ENCODE measurements at regions not wholly inside any gene's neighbourhood (a gene's known extent, or its start where the extent isn't known, plus 50 kb on each side); places are given as distances from the start of the nearest gene placed in this dataset.
"Not testable (repeated sequence)": the region's sequence is repeated elsewhere in the genome, so short reads cannot be mapped to it uniquely, and the experiment has no call there.

DNA sequence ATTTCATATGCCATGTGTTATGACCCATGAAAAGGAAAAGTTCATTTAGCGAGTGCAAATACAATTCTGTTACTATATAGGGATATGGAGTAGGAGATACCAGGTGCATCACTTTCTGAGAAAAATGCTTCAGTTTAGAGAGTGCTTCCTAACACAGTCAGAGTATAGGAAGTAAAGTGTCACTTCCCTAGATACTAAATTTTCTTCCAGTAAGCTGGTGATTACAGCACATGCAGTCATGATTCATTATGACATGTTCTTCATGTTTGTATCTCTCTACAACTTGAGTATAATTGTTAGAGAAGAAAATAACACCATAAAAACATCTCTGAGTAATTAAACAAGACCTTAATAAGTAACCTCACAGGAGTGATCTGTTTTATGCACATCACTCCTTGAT, 837.0 kb downstream of the DNAH5 start:
- Histone ChIP-seq H3K4me1 (ENCODE audit: control insufficient read depth in 1 of 2, insufficient read depth in 2 of 2, low read length in 2 of 2) (no peaks in the 10 kb centered on the region), H3K4me3 (replicated peaks in 1 of 2; ENCODE audit: low read depth in 1 of 2, low read length in 2 of 2) (no peak overlapping the region), H4K20me1 (ENCODE audit: insufficient read depth) (no peaks in the 10 kb centered on the region), H3K27ac (ENCODE audit: low read depth, low read length) (no peak overlapping the region), H3K9ac (ENCODE audit: low read length) (no peak overlapping the region), H2AFZ (ENCODE audit: low read depth, low read length, poor library complexity, severe bottlenecking) (no peak overlapping the region), H3K9me2 (ENCODE audit: insufficient read depth) (no peaks in the 10 kb centered on the region), H3K4me2 (ENCODE audit: low read length) (no peak overlapping the region), H3K79me2 (ENCODE audit: insufficient read depth, low read length) (no peaks in the 10 kb centered on the region), H3K9me3 (ENCODE audit: control insufficient read depth in 1 of 2, insufficient read depth in 1 of 2, low read depth in 1 of 2, low read length in 2 of 2) (peaks cover 15 to 25% of the 10 kb centered on the region in 2 experiments; a peak in 2 of 4 replicates), H3K27me3 (ENCODE audit: insufficient read depth, low read length) (no peaks in the 10 kb centered on the region), H3K36me3 (ENCODE audit: control insufficient read depth in 1 of 2, insufficient read depth in 2 of 2, low read length in 2 of 2) (no peaks in the 10 kb centered on the region)
- no TSS peak for BruUV-seq (replicated peaks)
- ChIA-PET CTCF (no interaction called here), RAD21 (ENCODE audit: low non-redundant PET in 1 of 2, low total read pairs in 2 of 2, uncharacterized antibody in 2 of 2, unreplicated experiment in 2 of 2) (no interaction called here), POLR2A (no interaction called here)
- intact Hi-C loops (cut with micrococcal nuclease) = no loop called here
- TF ChIP-seq SRF (IDR thresholded peaks at IDR 0.05; ENCODE audit: low read depth) = no peak
- DNase-seq (ENCODE audit: low read depth, low spot score) (no peak), ATAC-seq (no peak)

DNA sequence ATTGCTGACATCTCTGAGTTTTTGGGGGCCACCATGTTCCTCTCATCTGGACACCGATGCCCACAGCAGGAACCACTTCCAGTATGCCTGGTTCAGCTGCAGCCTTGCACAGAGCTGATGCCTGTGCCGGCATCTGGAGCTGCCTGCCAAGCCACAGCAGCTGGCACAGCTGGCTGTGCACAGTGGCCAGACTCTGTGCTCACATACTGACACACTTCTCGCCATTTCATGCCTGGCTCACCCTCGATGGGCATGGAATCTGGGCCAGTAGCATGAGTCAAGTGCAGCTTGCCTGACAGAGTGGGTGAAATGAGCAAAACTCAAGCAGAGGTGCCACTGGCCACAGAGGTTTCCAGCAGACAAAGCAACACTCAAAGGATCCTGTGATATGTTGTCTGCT, 863.4 kb downstream of the DNAH5 start:
- H4K20me1 ChIP-seq (ENCODE audit: insufficient read depth) = no peaks in the 10 kb centered on the region
- TF ChIP-seq JUND (IDR thresholded peaks at IDR 0.05) (no peak), YY1 (IDR thresholded peaks at IDR 0.05; ENCODE audit: extremely low read depth, insufficient replicate concordance, low read depth, low read length) (no peak), RAD21 (IDR thresholded peaks at IDR 0.05; ENCODE audit: low read depth) (no peak), TCF7L2 (IDR thresholded peaks at IDR 0.05; ENCODE audit: borderline replicate concordance, extremely low read depth, insufficient read depth, insufficient read length) (no peak)
- H3K9me3 ChIP-seq (ENCODE audit: control insufficient read depth in 1 of 2, insufficient read depth in 1 of 2, low read depth in 1 of 2, low read length in 2 of 2) = peaks cover 24 to 33% of the 10 kb centered on the region in 2 experiments; a peak in 2 of 4 replicates
- no peaks in the 10 kb centered on the region for H3K9me2 ChIP-seq (ENCODE audit: insufficient read depth)
- no peaks in the 10 kb centered on the region for H3K79me2 ChIP-seq (ENCODE audit: insufficient read depth, low read length)
- RAD21 ChIA-PET (ENCODE audit: low non-redundant PET in 1 of 2, low total read pairs in 2 of 2, uncharacterized antibody in 2 of 2, unreplicated experiment in 2 of 2) = no interaction called here
- no peaks in the 10 kb centered on the region for H3K4me1 ChIP-seq (ENCODE audit: control insufficient read depth in 1 of 2, insufficient read depth in 2 of 2, low read length in 2 of 2)
- POLR2A ChIA-PET = no interaction called here
- intact Hi-C loops (cut with micrococcal nuclease) = no loop called here
- H3K9ac ChIP-seq (ENCODE audit: low read length) = no peak overlapping the region
- no peak overlapping the region for H3K4me2 ChIP-seq (ENCODE audit: low read length)
- H3K4me3 ChIP-seq (replicated peaks in 1 of 2; ENCODE audit: low read depth in 1 of 2, low read length in 2 of 2) = no peak overlapping the region
- ATAC-seq = no peak
- H2AFZ ChIP-seq (ENCODE audit: low read depth, low read length, poor library complexity, severe bottlenecking) = no peak overlapping the region
- DNase-seq (ENCODE audit: low read depth, low spot score) = no peak
- BruUV-seq (replicated peaks) = no TSS peak
- no peak overlapping the region for H3K27ac ChIP-seq (ENCODE audit: low read depth, low read length)
- H3K36me3 ChIP-seq (ENCODE audit: control insufficient read depth in 1 of 2, insufficient read depth in 2 of 2, low read length in 2 of 2) = no peaks in the 10 kb centered on the region
- H3K27me3 ChIP-seq (ENCODE audit: insufficient read depth, low read length) = no peaks in the 10 kb centered on the region
- CTCF ChIA-PET = no interaction called here

DNA sequence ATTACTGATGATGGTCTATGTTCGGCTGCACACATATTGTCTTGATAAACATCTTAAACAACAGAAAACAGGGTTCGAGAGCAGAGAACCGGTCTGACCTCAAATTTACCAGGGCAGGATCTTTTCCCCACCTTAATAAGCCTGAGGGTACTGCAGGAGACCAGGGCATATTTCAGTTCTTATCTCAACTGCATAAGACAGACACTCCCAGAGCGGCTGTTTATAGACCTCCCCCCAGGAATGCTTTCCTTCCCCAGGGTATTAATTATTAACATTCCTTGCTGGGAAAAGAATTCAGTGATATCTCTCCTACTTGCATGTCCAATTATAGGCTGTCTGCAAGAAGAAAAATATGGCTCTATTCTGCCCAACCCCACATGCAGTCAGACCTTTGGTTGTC, 871.6 kb downstream of the DNAH5 start:
- H3K4me2 ChIP-seq (ENCODE audit: low read length); H3K27ac ChIP-seq (ENCODE audit: low read depth, low read length); intact Hi-C loops (cut with micrococcal nuclease); H3K79me2 ChIP-seq (ENCODE audit: insufficient read depth, low read length); ATAC-seq; H3K4me3 ChIP-seq (replicated peaks in 1 of 2; ENCODE audit: low read depth in 1 of 2, low read length in 2 of 2); H3K36me3 ChIP-seq (ENCODE audit: control insufficient read depth in 1 of 2, insufficient read depth in 2 of 2, low read length in 2 of 2); DNase-seq (ENCODE audit: low read depth, low spot score); H3K9ac ChIP-seq (ENCODE audit: low read length); CTCF ChIA-PET; RAD21 ChIA-PET (ENCODE audit: low non-redundant PET in 1 of 2, low total read pairs in 2 of 2, uncharacterized antibody in 2 of 2, unreplicated experiment in 2 of 2); BruUV-seq (replicated peaks); H3K4me1 ChIP-seq (ENCODE audit: control insufficient read depth in 1 of 2, insufficient read depth in 2 of 2, low read length in 2 of 2); POLR2A ChIA-PET; H3K9me2 ChIP-seq (ENCODE audit: insufficient read depth); H4K20me1 ChIP-seq (ENCODE audit: insufficient read depth); H2AFZ ChIP-seq (ENCODE audit: low read depth, low read length, poor library complexity, severe bottlenecking); H3K27me3 ChIP-seq (ENCODE audit: insufficient read depth, low read length): not testable (repeated sequence)
- H3K9me3 ChIP-seq (ENCODE audit: control insufficient read depth in 1 of 2, insufficient read depth in 1 of 2, low read depth in 1 of 2, low read length in 2 of 2) = peaks cover 7 to 22% of the 10 kb centered on the region in 2 experiments; a peak in 2 of 4 replicates

Measured in HCT116 (cell line).